Loucy (cell line): ENCODE measurements at regions not wholly inside any gene's neighbourhood (a gene's known extent, or its start where the extent isn't known, plus 50 kb on each side); places are given as distances from the start of the nearest gene placed in this dataset.

Experiments used
- H2AFZ ChIP-seq: fragments of 200-600 bp; sonication (generic); 2 replicates; pipeline ENCODE4 v1.6.0; 2016; ENCODE audit warnings: antibody characterized with exemption, mild to moderate bottlenecking, low read length, moderate library complexity
- H3F3A ChIP-seq: fragments of 200-600 bp; 2 replicates; pipeline ENCODE4 v1.6.0; 2016; ENCODE audit warnings: antibody characterized with exemption, low read depth, mild to moderate bottlenecking
- H3K27me3 ChIP-seq: fragments of 200-600 bp; sonication (generic); 2 replicates; pipeline ENCODE4 v1.6.1; 2014; ENCODE audit warnings: low read length, mild to moderate bottlenecking; ENCODE audit not compliant: insufficient read depth, poor library complexity, severe bottlenecking
- H3K36me3 ChIP-seq: fragments of 200-600 bp; sonication (generic); 2 replicates; pipeline ENCODE4 v1.6.1; 2016; ENCODE audit warnings: low read length; ENCODE audit not compliant: insufficient read depth
- H3K4me1 ChIP-seq: fragments of 200-600 bp; sonication (generic); 2 replicates; pipeline ENCODE4 v1.5.1; 2014; ENCODE audit warnings: low read length, mild to moderate bottlenecking; ENCODE audit not compliant: insufficient read depth, poor library complexity, severe bottlenecking
- H3K4me2 ChIP-seq: fragments of 200-600 bp; sonication (generic); 2 replicates; pipeline ENCODE4 v1.6.0; 2014; ENCODE audit warnings: antibody characterized with exemption, low read length, low read depth, mild to moderate bottlenecking; ENCODE audit not compliant: poor library complexity, severe bottlenecking
- H3K4me3 ChIP-seq: fragments of 200-600 bp; sonication (generic); 2 replicates; pipeline ENCODE4 v1.5.1; 2014; ENCODE audit warnings: low read length, mild to moderate bottlenecking, mixed read lengths; ENCODE audit not compliant: poor library complexity, severe bottlenecking
- H3K79me2 ChIP-seq: fragments of 200-600 bp; sonication (generic); 2 replicates; pipeline ENCODE4 v1.6.1; 2014; ENCODE audit warnings: low read length; ENCODE audit not compliant: insufficient read depth
- H3K9ac ChIP-seq: fragments of 200-600 bp; sonication (generic); 2 replicates; pipeline ENCODE4 v1.6.0; 2014; ENCODE audit warnings: mild to moderate bottlenecking, low read depth, low read length, moderate library complexity; ENCODE audit not compliant: poor library complexity, severe bottlenecking
- H3K9me2 ChIP-seq: fragments of 200-600 bp; sonication (generic); replicated peaks from 2 replicates; pipeline ENCODE4 v1.6.1; 2016; ENCODE audit warnings: low read depth, low read length, mixed read lengths
- H3K9me3 ChIP-seq: fragments of 200-600 bp; sonication (generic); 2 replicates; pipeline ENCODE4 v1.6.1; 2014; ENCODE audit warnings: mild to moderate bottlenecking, antibody characterized with exemption, low read length, low read depth; ENCODE audit not compliant: insufficient read depth
- H4K20me1 ChIP-seq: fragments of 200-600 bp; sonication (generic); 2 replicates; pipeline ENCODE4 v1.6.0; 2014; ENCODE audit warnings: antibody characterized with exemption, low read length, mild to moderate bottlenecking; ENCODE audit not compliant: insufficient read depth, poor library complexity, severe bottlenecking
- CTCF ChIP-seq: fragments of 200-600 bp; sonication (generic); conservative IDR thresholded peaks from 2 replicates; pipeline ENCODE4 v1.5.1; 2014; ENCODE audit warnings: mild to moderate bottlenecking, antibody characterized with exemption, low read length
- EZH2phosphoT487 ChIP-seq: fragments of 200-600 bp; IDR thresholded peaks from 2 replicates; pipeline ENCODE4 v1.6.1; 2018; ENCODE audit warnings: antibody characterized with exemption, mild to moderate bottlenecking, moderate library complexity, borderline replicate concordance

- no peak overlapping the region for H3K4me2 ChIP-seq
- H3K36me3 ChIP-seq = no peaks in the 10 kb centered on the region
- no peaks in the 10 kb centered on the region for H3K9me2 ChIP-seq
- H3K79me2 ChIP-seq = no peaks in the 10 kb centered on the region
- H3K4me3 ChIP-seq = no peak overlapping the region
- no peak for TF ChIP-seq CTCF
- TF ChIP-seq EZH2phosphoT487 = no peak
- H3K9me3 ChIP-seq = no peaks in the 10 kb centered on the region
- H3K27me3 ChIP-seq = no peaks in the 10 kb centered on the region
- H3K4me1 ChIP-seq = no peaks in the 10 kb centered on the region
- no peak overlapping the region for H2AFZ ChIP-seq
- no peaks in the 10 kb centered on the region for H3F3A ChIP-seq
- H4K20me1 ChIP-seq = no peaks in the 10 kb centered on the region
- no peak overlapping the region for H3K9ac ChIP-seq
Observed at GRCh38 chr4:12304905-12305304, 876.2 kb upstream of the HS3ST1 start.

- Histone ChIP-seq H2AFZ (no peak overlapping the region), H3K4me2 (no peak overlapping the region), H3K9me2 (no peaks in the 10 kb centered on the region), H3K79me2 (no peaks in the 10 kb centered on the region), H3K9ac (no peak overlapping the region), H4K20me1 (no peaks in the 10 kb centered on the region), H3K36me3 (no peaks in the 10 kb centered on the region), H3K27me3 (no peaks in the 10 kb centered on the region), H3F3A (no peaks in the 10 kb centered on the region), H3K4me3 (no peak overlapping the region), H3K9me3 (no peaks in the 10 kb centered on the region), H3K4me1 (no peaks in the 10 kb centered on the region)
- TF ChIP-seq EZH2phosphoT487 = no peak
- TF ChIP-seq CTCF = no peak
Observed at GRCh38 chr4:12296366-12296765, 867.7 kb upstream of the HS3ST1 start.

- H2AFZ ChIP-seq = no peak overlapping the region
- H3K36me3 ChIP-seq = no peaks in the 10 kb centered on the region
- H3K9me3 ChIP-seq = no peaks in the 10 kb centered on the region
- TF ChIP-seq CTCF (no peak), EZH2phosphoT487 (no peak)
- no peaks in the 10 kb centered on the region for H4K20me1 ChIP-seq
- no peaks in the 10 kb centered on the region for H3K79me2 ChIP-seq
- no peak overlapping the region for H3K4me2 ChIP-seq
- H3F3A ChIP-seq = no peaks in the 10 kb centered on the region
- no peaks in the 10 kb centered on the region for H3K4me1 ChIP-seq
- no peak overlapping the region for H3K4me3 ChIP-seq
- no peak overlapping the region for H3K9ac ChIP-seq
- H3K27me3 ChIP-seq = no peaks in the 10 kb centered on the region
- no peaks in the 10 kb centered on the region for H3K9me2 ChIP-seq
Observed at GRCh38 chr4:12293906-12294525, 865.3 kb upstream of the HS3ST1 start.
